Neuronal stem cell (in vitro differentiated cells): ENCODE measurements at regions not wholly inside any gene's neighbourhood (a gene's known extent, or its start where the extent isn't known, plus 50 kb on each side); places are given as distances from the start of the nearest gene placed in this dataset.

ENCODE experiments used
- DNase-seq: peaks from one replicate; pipeline ENCODE4 v3.0.0-alpha.2; 2013; ENCODE audit warnings: low spot score
- H2AFZ ChIP-seq: one replicate; pipeline ENCODE4 v1.6.1; 2013; ENCODE audit warnings: mild to moderate bottlenecking, low read length, inconsistent platforms
- H2AK5ac ChIP-seq: 2 replicates; pipeline ENCODE4 v1.6.1; 2013; ENCODE audit warnings: low read depth, mild to moderate bottlenecking, inconsistent platforms, low read length, moderate library complexity, mixed read lengths
- H2BK120ac ChIP-seq: 2 replicates; pipeline ENCODE4 v1.6.1; 2013; ENCODE audit warnings: low read depth, mild to moderate bottlenecking, inconsistent platforms, low read length, moderate library complexity, mixed read lengths
- H2BK12ac ChIP-seq: one replicate; pipeline ENCODE4 v1.6.1; 2013; ENCODE audit warnings: low read length, inconsistent platforms
- H2BK15ac ChIP-seq: 2 replicates; pipeline ENCODE4 v1.6.1; 2013; ENCODE audit warnings: mild to moderate bottlenecking, low read length, inconsistent platforms, mixed read lengths
- H2BK5ac ChIP-seq: one replicate; pipeline ENCODE4 v1.6.1; 2013; ENCODE audit warnings: inconsistent platforms, mild to moderate bottlenecking, low read length, moderate library complexity
- H3K14ac ChIP-seq: one replicate; pipeline ENCODE4 v1.6.1; 2013; ENCODE audit warnings: low read length, inconsistent platforms
- H3K18ac ChIP-seq: 2 replicates; pipeline ENCODE4 v1.6.1; 2013; ENCODE audit warnings: low read length, inconsistent platforms
- H3K23ac ChIP-seq: 2 replicates; pipeline ENCODE4 v1.6.1; 2013; ENCODE audit warnings: low read depth, mild to moderate bottlenecking, mixed read lengths, low read length, inconsistent platforms; ENCODE audit not compliant: poor library complexity
- H3K27ac ChIP-seq: replicated peaks from 3 replicates; pipeline ENCODE4 v1.5.1; 2013; ENCODE audit warnings: low read length, inconsistent platforms
- H3K27me3 ChIP-seq, 3 experiments: 2 replicates each; pipeline ENCODE4 v1.6.1; 2013; ENCODE audit warnings: low read length in 3 of 3, mild to moderate bottlenecking in 2 of 3, inconsistent platforms in 1 of 3, low read depth in 1 of 3, mixed read lengths in 1 of 3, moderate library complexity in 1 of 3; ENCODE audit not compliant: control insufficient read depth in 3 of 3, insufficient read depth in 3 of 3
- H3K36me3 ChIP-seq, 2 donors: replicated peaks in 1 of 2; 2 replicates each; pipeline ENCODE4 v1.6.1; 2013; ENCODE audit warnings: low read length in 2 of 2; ENCODE audit not compliant: control insufficient read depth in 2 of 2, insufficient read depth in 2 of 2
- H3K4ac ChIP-seq: 2 replicates; pipeline ENCODE4 v1.6.1; 2013; ENCODE audit warnings: inconsistent platforms, mild to moderate bottlenecking, low read length, moderate library complexity
- H3K4me1 ChIP-seq, 2 donors: 1 replicate in 1 of 2; 2 replicates in 1 of 2; pipeline ENCODE4 v1.6.1; 2013; ENCODE audit warnings: low read length in 2 of 2, low read depth in 1 of 2; ENCODE audit not compliant: control insufficient read depth in 2 of 2, insufficient read depth in 1 of 2
- H3K4me2 ChIP-seq: one replicate; pipeline ENCODE4 v1.6.1; 2013; ENCODE audit warnings: mild to moderate bottlenecking, low read length, inconsistent platforms; ENCODE audit not compliant: insufficient read depth, poor library complexity, severe bottlenecking
- H3K4me3 ChIP-seq, 2 donors: 2 replicates each; pipeline ENCODE4 v1.5.1; 2013; ENCODE audit warnings: low read length in 2 of 2, mild to moderate bottlenecking in 2 of 2, inconsistent platforms in 1 of 2, moderate library complexity in 1 of 2
- H3K79me1 ChIP-seq: one replicate; pipeline ENCODE4 v1.6.1; 2013; ENCODE audit warnings: low read depth, mild to moderate bottlenecking, inconsistent platforms, low read length, moderate library complexity
- H3K9ac ChIP-seq: one replicate; pipeline ENCODE4 v1.6.1; 2013; ENCODE audit warnings: mild to moderate bottlenecking, low read depth, low read length, inconsistent platforms; ENCODE audit not compliant: poor library complexity
- H3K9me3 ChIP-seq, 2 donors: replicated peaks in 1 of 2; 2 replicates each; pipeline versions ENCODE3 to v1.6.1; 2013; ENCODE audit warnings: low read length in 2 of 2, mild to moderate bottlenecking in 2 of 2, inconsistent platforms in 1 of 2, low read depth in 1 of 2, mixed read lengths in 1 of 2, moderate library complexity in 1 of 2; ENCODE audit not compliant: control insufficient read depth in 2 of 2, insufficient read depth in 1 of 2
- H4K8ac ChIP-seq: one replicate; pipeline ENCODE4 v1.6.1; 2013; ENCODE audit warnings: low read depth, mild to moderate bottlenecking, inconsistent platforms, low read length, moderate library complexity
- H4K91ac ChIP-seq: one replicate; pipeline ENCODE4 v1.6.1; 2013; ENCODE audit warnings: low read length, low read depth, mild to moderate bottlenecking, inconsistent platforms; ENCODE audit not compliant: poor library complexity
- WGBS, 2 donors: extraction: QIAGEN DNeasy Blood & Tissue Kit; methylation state at CpG; one replicate each; pipeline ENCODE4 v1.1.7; 2013; ENCODE audit warnings: missing lambda C conversion rate in 2 of 2, mixed read lengths in 1 of 2; ENCODE audit not compliant: insufficient read length in 2 of 2, insufficient replicate concordance in 1 of 2; ENCODE audit errors: extremely low coverage in 2 of 2; 5-methylcytosine and 5-hydroxymethylcytosine counted together

DNA sequence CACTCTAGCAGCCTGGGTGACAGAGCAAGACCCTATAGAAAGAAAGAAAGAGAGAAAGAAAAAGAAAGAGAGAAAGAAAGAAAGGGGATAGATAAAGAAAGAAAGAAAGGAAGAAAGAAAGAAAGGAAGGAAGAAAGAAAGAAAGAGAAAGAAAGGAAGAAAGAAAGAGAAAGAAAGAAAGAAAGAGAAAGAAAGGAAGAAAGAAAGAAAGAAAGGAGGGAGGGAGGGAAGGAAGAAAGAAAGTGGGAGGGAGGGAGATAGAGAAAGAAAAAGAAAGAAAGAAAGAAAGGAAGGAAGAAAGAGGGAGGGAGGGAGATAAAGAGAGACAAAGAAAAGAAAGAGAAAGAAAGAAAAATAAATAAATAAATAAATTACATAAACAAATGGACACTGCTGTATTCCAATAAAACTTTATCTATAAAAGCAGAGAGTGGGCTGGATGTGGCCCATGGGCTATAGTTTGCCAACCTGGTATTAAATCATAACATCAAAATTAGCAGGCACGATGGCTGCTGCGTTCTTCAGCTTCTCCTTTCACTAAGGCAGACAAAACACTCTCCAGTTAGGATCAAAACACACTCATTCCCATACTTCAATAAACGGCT, 165.0 kb downstream of the ZNF674 start:
- no peaks in the 10 kb centered on the region for H3K79me1 ChIP-seq
- H2BK120ac ChIP-seq = no peak overlapping the region
- H3K4ac ChIP-seq = no peak overlapping the region
- no peaks in the 10 kb centered on the region for H3K27me3 ChIP-seq
- H3K14ac ChIP-seq = no peak overlapping the region
- no peaks in the 10 kb centered on the region for H3K9me3 ChIP-seq
- H2AFZ ChIP-seq = no peak overlapping the region
- peaks cover 0 to 2% of the 10 kb centered on the region in 2 donors for H3K4me1 ChIP-seq
- no peak overlapping the region for H3K23ac ChIP-seq
- H3K4me3 ChIP-seq = no peak overlapping the region
- H2BK5ac ChIP-seq = no peak overlapping the region
- no peak overlapping the region for H3K9ac ChIP-seq
- no peak for DNase-seq
- no peak overlapping the region for H3K27ac ChIP-seq
- H2BK15ac ChIP-seq = no peak overlapping the region
- H2AK5ac ChIP-seq = no peak overlapping the region
- no peak overlapping the region for H2BK12ac ChIP-seq
- no CpG with 5 or more reads among the region's 3 CpGs for WGBS, 2 donors
- H3K18ac ChIP-seq = no peak overlapping the region
- H4K91ac ChIP-seq = no peak overlapping the region
- H4K8ac ChIP-seq = no peak overlapping the region
- H3K4me2 ChIP-seq = no peak overlapping the region
- H3K36me3 ChIP-seq = no peaks in the 10 kb centered on the region

DNA sequence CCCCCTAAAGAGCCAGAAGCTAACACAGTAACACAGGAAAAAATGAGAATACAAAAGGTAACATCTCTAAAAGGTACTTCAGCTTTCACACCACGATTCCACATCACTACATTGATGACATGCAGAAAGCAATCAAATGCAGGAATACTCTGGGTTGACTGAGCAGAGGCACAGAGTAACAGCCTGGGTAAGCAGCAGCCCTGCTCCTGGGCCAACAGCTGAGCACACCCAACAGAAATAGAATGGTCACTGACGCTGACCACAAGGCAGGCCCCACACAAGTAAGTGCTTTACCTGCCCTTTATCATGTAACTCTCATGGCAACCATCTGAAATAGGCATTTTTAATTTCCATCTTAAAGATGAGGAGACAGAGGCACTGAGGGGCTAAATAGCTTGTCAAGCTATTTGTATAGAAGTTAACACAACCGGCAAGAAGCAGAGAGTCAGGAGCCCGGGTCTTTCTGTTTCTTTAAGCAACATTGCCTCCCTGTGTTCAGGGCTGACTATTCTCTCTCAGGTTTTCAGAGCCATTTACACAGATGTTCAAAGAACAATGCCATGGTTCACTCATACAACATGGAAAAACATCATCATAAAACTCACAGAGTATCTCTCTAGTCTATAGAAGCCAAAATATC, 168.9 kb downstream of the ZNF674 start:
- peak; percentile 27 for DNase-seq
- WGBS, 2 donors = no CpG with 5 or more reads among the region's 4 CpGs
- no peak overlapping the region for H3K27ac ChIP-seq

DNA sequence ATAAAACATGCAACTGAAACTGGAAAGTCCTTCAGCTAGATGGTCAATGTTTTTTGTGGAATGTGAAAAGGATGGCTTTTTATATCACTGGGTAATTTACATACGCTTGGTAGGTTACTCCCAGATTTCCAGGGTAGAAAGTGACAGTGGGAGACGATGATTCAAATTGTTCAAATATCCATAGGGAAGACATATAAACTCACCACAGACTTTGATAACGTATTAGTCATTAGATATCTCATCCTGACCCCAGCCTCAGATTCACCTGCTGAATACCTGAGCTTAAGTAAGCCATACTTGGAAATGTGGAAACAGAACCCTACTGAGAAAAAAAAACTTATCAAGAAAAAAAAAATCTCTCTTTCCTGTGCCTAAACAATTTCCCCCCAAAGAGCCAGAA, 169.4 kb downstream of the ZNF674 start:
- H3K14ac ChIP-seq = no peak overlapping the region
- no peak for DNase-seq
- no peak overlapping the region for H2BK12ac ChIP-seq
- H3K23ac ChIP-seq = no peak overlapping the region
- H2BK120ac ChIP-seq = no peak overlapping the region
- no peak overlapping the region for H4K8ac ChIP-seq
- no peaks in the 10 kb centered on the region for H3K9me3 ChIP-seq
- no peak overlapping the region for H3K27ac ChIP-seq
- no CpG with 5 or more reads among the region's 3 CpGs for WGBS, 2 donors
- H3K4ac ChIP-seq = no peak overlapping the region
- H3K4me3 ChIP-seq = no peak overlapping the region
- H3K18ac ChIP-seq = no peak overlapping the region
- no peaks in the 10 kb centered on the region for H3K79me1 ChIP-seq
- no peak overlapping the region for H4K91ac ChIP-seq
- H2BK5ac ChIP-seq = no peak overlapping the region
- no peak overlapping the region for H2AK5ac ChIP-seq
- H2BK15ac ChIP-seq = no peak overlapping the region
- H3K9ac ChIP-seq = no peak overlapping the region
- no peaks in the 10 kb centered on the region for H3K36me3 ChIP-seq
- H2AFZ ChIP-seq = no peak overlapping the region
- H3K4me2 ChIP-seq = no peak overlapping the region
- no peaks in the 10 kb centered on the region for H3K27me3 ChIP-seq
- peaks cover 0 to 5% of the 10 kb centered on the region in 2 donors for H3K4me1 ChIP-seq

More for the DNA sequence above, 168.9 kb downstream of the ZNF674 start:
- Histone ChIP-seq H2BK15ac (no peak overlapping the region), H3K79me1 (no peaks in the 10 kb centered on the region), H3K36me3 (no peaks in the 10 kb centered on the region), H3K9me3 (no peaks in the 10 kb centered on the region), H2AK5ac (no peak overlapping the region), H3K4me1 (peaks cover 0 to 5% of the 10 kb centered on the region in 2 donors), H3K18ac (no peak overlapping the region), H2BK5ac (no peak overlapping the region), H3K4me3 (no peak overlapping the region), H3K4ac (no peak overlapping the region), H3K23ac (no peak overlapping the region), H3K9ac (no peak overlapping the region), H4K8ac (no peak overlapping the region), H2BK120ac (no peak overlapping the region), H3K14ac (no peak overlapping the region), H2AFZ (no peak overlapping the region), H4K91ac (no peak overlapping the region), H3K4me2 (no peak overlapping the region), H2BK12ac (no peak overlapping the region), H3K27me3 (no peaks in the 10 kb centered on the region)

DNA sequence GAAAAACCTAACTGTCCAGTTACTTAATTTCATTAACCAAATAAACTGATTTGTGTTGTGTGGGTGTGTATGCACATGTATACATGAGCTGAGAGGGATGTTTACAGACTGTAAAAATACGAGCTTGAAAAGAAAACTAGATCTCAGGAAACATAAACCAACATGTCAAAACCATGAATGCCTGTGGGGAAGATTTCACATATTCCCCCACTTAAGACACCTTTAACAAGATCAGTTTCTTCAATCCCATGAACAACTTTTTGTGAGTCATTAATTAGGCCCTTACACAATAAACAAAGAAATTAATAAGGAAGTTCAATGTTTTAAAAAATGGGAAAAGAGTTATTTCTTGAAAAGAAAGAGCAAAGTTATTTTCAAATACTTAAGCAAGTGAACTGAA, 170.8 kb downstream of the ZNF674 start:
- peaks cover 0 to 5% of the 10 kb centered on the region in 2 donors for H3K4me1 ChIP-seq
- no peak overlapping the region for H2BK12ac ChIP-seq
- H2AK5ac ChIP-seq = no peak overlapping the region
- no peak overlapping the region for H3K9ac ChIP-seq
- no peak overlapping the region for H3K14ac ChIP-seq
- H3K27ac ChIP-seq = no peak overlapping the region
- no peak for DNase-seq
- H4K91ac ChIP-seq = no peak overlapping the region
- H3K4me2 ChIP-seq = no peak overlapping the region
- no peaks in the 10 kb centered on the region for H3K27me3 ChIP-seq
- no peak overlapping the region for H2BK120ac ChIP-seq
- no peak overlapping the region for H3K23ac ChIP-seq
- H4K8ac ChIP-seq = no peak overlapping the region
- WGBS, 2 donors = no CpG with 5 or more reads among the region's 1 CpG
- H3K18ac ChIP-seq = no peak overlapping the region
- H2BK15ac ChIP-seq = no peak overlapping the region
- H2BK5ac ChIP-seq = no peak overlapping the region
- no peak overlapping the region for H2AFZ ChIP-seq
- no peaks in the 10 kb centered on the region for H3K36me3 ChIP-seq
- no peak overlapping the region for H3K4me3 ChIP-seq
- H3K79me1 ChIP-seq = no peaks in the 10 kb centered on the region
- no peaks in the 10 kb centered on the region for H3K9me3 ChIP-seq
- no peak overlapping the region for H3K4ac ChIP-seq
